ENCODE measurements at regions not wholly inside any gene's neighbourhood (a gene's known extent, or its start where the extent isn't known, plus 50 kb on each side); places are given as distances from the start of the nearest gene placed in this dataset.

GRCh38 chr13:82614086-82614485 is 1268.2 kb downstream of the SLITRK1 start:
- Histone ChIP-seq H3K36me3 (no peaks in the 10 kb centered on the region), H3K9me3 (no peaks in the 10 kb centered on the region), H3K4me1 (no peaks in the 10 kb centered on the region), H3K4me3 (no peak overlapping the region), H3K27me3 (no peaks in the 10 kb centered on the region), H3K27ac (no peak overlapping the region)
- intact Hi-C loops (cut with DNase I; ENCODE audit: low total_unique reads) = no loop called here
- DNase-seq = no peak
- TF ChIP-seq POLR2A (IDR thresholded peaks at IDR 0.05) (no peak), CTCF (IDR thresholded peaks at IDR 0.05) (no peak)

- no peak for DNase-seq
- Histone ChIP-seq H3K27ac (no peak overlapping the region), H3K4me3 (no peak overlapping the region), H3K27me3 (no peaks in the 10 kb centered on the region), H3K4me1 (no peaks in the 10 kb centered on the region), H3K36me3 (peaks cover 0 to 5% of the 10 kb centered on the region in 2 donors), H3K9me3 (peaks cover 0 to 5% of the 10 kb centered on the region in 2 donors)
- intact Hi-C loops (cut with DNase I; ENCODE audit: low total_unique reads) = no loop called here
- TF ChIP-seq CTCF (IDR thresholded peaks at IDR 0.05) (no peak), POLR2A (IDR thresholded peaks at IDR 0.05) (no peak)
Measured at GRCh38 chr13:82606008-82606407, 1276.3 kb downstream of the SLITRK1 start.

- no peak for TF ChIP-seq CTCF (IDR thresholded peaks at IDR 0.05)
- TF ChIP-seq POLR2A (IDR thresholded peaks at IDR 0.05) = no peak
- Histone ChIP-seq H3K4me1 (no peaks in the 10 kb centered on the region), H3K27me3 (no peaks in the 10 kb centered on the region), H3K4me3 (no peak overlapping the region), H3K27ac (no peak overlapping the region), H3K9me3 (no peaks in the 10 kb centered on the region), H3K36me3 (no peaks in the 10 kb centered on the region)
- DNase-seq = no peak
- intact Hi-C loops (cut with DNase I; ENCODE audit: low total_unique reads) = no loop called here
Measured at GRCh38 chr13:82597747-82598146, 1284.5 kb downstream of the SLITRK1 start.

DNA sequence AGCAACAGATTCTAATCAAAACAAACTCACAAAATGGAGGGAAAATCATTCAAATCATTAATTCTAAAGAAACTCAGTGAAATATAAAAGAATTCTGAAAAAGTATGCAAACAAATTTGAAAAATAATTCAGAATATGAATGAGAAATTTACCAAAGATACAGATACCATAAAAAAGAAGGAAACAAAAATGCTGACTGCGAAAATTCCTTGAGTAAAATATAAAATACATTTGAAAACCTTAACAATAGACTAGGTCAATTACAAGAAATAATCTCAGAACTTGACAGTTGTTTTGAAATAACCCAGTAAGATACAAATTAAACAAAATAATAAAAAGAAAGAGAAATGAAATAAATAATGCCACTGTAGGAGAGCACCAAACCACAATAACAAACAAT is 1289.0 kb downstream of the SLITRK1 start:
- no peak for DNase-seq
- Histone ChIP-seq H3K27ac (no peak overlapping the region), H3K27me3 (no peaks in the 10 kb centered on the region), H3K4me3 (no peak overlapping the region), H3K36me3 (no peaks in the 10 kb centered on the region), H3K4me1 (no peaks in the 10 kb centered on the region), H3K9me3 (no peaks in the 10 kb centered on the region)
- intact Hi-C loops (cut with DNase I; ENCODE audit: low total_unique reads) = no loop called here
- no peak for TF ChIP-seq POLR2A (IDR thresholded peaks at IDR 0.05)
- TF ChIP-seq CTCF (IDR thresholded peaks at IDR 0.05) = no peak

GRCh38 chr13:82571653-82572052 is 1310.6 kb downstream of the SLITRK1 start:
- TF ChIP-seq CTCF (IDR thresholded peaks at IDR 0.05) (no peak), POLR2A (IDR thresholded peaks at IDR 0.05) (no peak)
- no peak overlapping the region for H3K27ac ChIP-seq
- H3K9me3 ChIP-seq = no peaks in the 10 kb centered on the region
- H3K36me3 ChIP-seq = no peaks in the 10 kb centered on the region
- DNase-seq = no peak
- H3K27me3 ChIP-seq = no peaks in the 10 kb centered on the region
- no peaks in the 10 kb centered on the region for H3K4me1 ChIP-seq
- intact Hi-C loops (cut with DNase I; ENCODE audit: low total_unique reads) = no loop called here
- no peak overlapping the region for H3K4me3 ChIP-seq
